Lung (tissue), 11 donors: ENCODE measurements at regions not wholly inside any gene's neighbourhood (a gene's known extent, or its start where the extent isn't known, plus 50 kb on each side); places are given as distances from the start of the nearest gene placed in this dataset.

Source experiments
- ATAC-seq: fragments of 200-7000 bp; cut with Tn5 transposase; one replicate; pipeline ENCODE4 v1.9.1; 2020; ENCODE audit warnings: moderate number of reproducible peaks; ENCODE audit not compliant: insufficient read depth, low FRiP score
- DNase-seq, 3 donors: peaks; one replicate each; pipeline ENCODE4 v3.0.0-alpha.2; 2013 to 2017
- H3K27ac ChIP-seq, 2 donors: one replicate each; pipeline ENCODE4 v1.5.1; 2013; ENCODE audit warnings: mild to moderate bottlenecking in 2 of 2, moderate library complexity in 2 of 2, control low read depth in 1 of 2, inconsistent platforms in 1 of 2, low read depth in 1 of 2, low read length in 1 of 2
- H3K27me3 ChIP-seq, 3 donors: one replicate each; pipeline ENCODE4 v1.5.1; 2013; ENCODE audit warnings: low read length in 2 of 3; ENCODE audit not compliant: control insufficient read depth in 3 of 3, insufficient read depth in 3 of 3
- H3K36me3 ChIP-seq, 4 donors: one replicate each; pipeline ENCODE4 v1.5.1; 2013; ENCODE audit warnings: low read length in 4 of 4, mild to moderate bottlenecking in 1 of 4, moderate library complexity in 1 of 4; ENCODE audit not compliant: control insufficient read depth in 4 of 4, insufficient read depth in 4 of 4
- H3K4me1 ChIP-seq, 5 donors: one replicate each; pipeline ENCODE4 v1.5.1; 2013; ENCODE audit warnings: low read length in 5 of 5, mild to moderate bottlenecking in 2 of 5, moderate library complexity in 1 of 5; ENCODE audit not compliant: control insufficient read depth in 5 of 5, insufficient read depth in 5 of 5
- H3K4me3 ChIP-seq: one replicate; pipeline ENCODE4 v1.5.1; 2013; ENCODE audit warnings: mild to moderate bottlenecking, control low read depth, moderate library complexity
- H3K9ac ChIP-seq, 2 donors: one replicate each; pipeline ENCODE4 v1.5.1; 2013; ENCODE audit warnings: low read length in 2 of 2, control low read depth in 1 of 2; ENCODE audit not compliant: insufficient read depth in 1 of 2
- H3K9me3 ChIP-seq, 4 donors: one replicate each; pipeline ENCODE4 v1.5.1; 2013; ENCODE audit warnings: low read length in 3 of 4, mild to moderate bottlenecking in 1 of 4, moderate library complexity in 1 of 4; ENCODE audit not compliant: control insufficient read depth in 4 of 4, insufficient read depth in 3 of 4
- CTCF ChIP-seq: IDR thresholded peaks from 2 replicates; pipeline ENCODE4 v1.5.1; 2012; ENCODE audit warnings: mild to moderate bottlenecking; ENCODE audit errors: control extremely low read depth, extremely low read depth
- WGBS, 2 donors: extraction: QIAGEN DNeasy Blood & Tissue Kit; methylation state at CpG; one replicate each; pipeline ENCODE4 v1.1.7; 2013; 5-methylcytosine and 5-hydroxymethylcytosine counted together
- donor health status: control.
- donor health status: control.
- donor health status: Bipolar disorder and iron deficiency.
- donor health status: healthy.
- donor health status: DM: yes; HTN: yes; CAD: no.

GRCh38 chr1:4047666-4048065 lies 147.6 kb upstream of the C1orf174 start:
- Histone ChIP-seq H3K4me1 (no peaks in the 10 kb centered on the region), H3K36me3 (no peaks in the 10 kb centered on the region), H3K27ac (no peak overlapping the region), H3K9me3 (peaks cover 0 to 1% (median 0%) of the 10 kb centered on the region in 4 donors), H3K27me3 (peaks cover 0 to 8% (median 0%) of the 10 kb centered on the region in 3 donors), H3K4me3 (no peak overlapping the region), H3K9ac (no peak overlapping the region)
- WGBS, 2 donors, result 76 to 84% methylated on average over 7 of the region's 7 CpGs
- no peak for TF ChIP-seq CTCF
- DNase-seq (no peak), ATAC-seq (no peak)

GRCh38 chr1:4048076-4048475 lies 148.0 kb upstream of the C1orf174 start:
- Histone ChIP-seq H3K27me3 (peaks cover 0 to 8% (median 0%) of the 10 kb centered on the region in 3 donors), H3K27ac (no peak overlapping the region), H3K9me3 (peaks cover 0 to 1% (median 0%) of the 10 kb centered on the region in 4 donors), H3K9ac (no peak overlapping the region), H3K4me1 (no peaks in the 10 kb centered on the region), H3K36me3 (no peaks in the 10 kb centered on the region), H3K4me3 (no peak overlapping the region)
- WGBS, 2 donors, result 75 to 84% methylated on average over 14 of the region's 14 CpGs
- no peak for TF ChIP-seq CTCF
- DNase-seq (no peak), ATAC-seq (no peak)

GRCh38 chr1:4048921-4049320 lies 148.8 kb upstream of the C1orf174 start:
- Histone ChIP-seq H3K4me3 (no peak overlapping the region), H3K4me1 (no peaks in the 10 kb centered on the region), H3K9ac (no peak overlapping the region), H3K27ac (no peak overlapping the region), H3K36me3 (no peaks in the 10 kb centered on the region), H3K9me3 (peaks cover 0 to 1% (median 0%) of the 10 kb centered on the region in 4 donors), H3K27me3 (peaks cover 0 to 8% (median 0%) of the 10 kb centered on the region in 3 donors)
- ATAC-seq (no peak), DNase-seq (no peak)
- WGBS, 2 donors, result 79 to 87% methylated on average over 9 of the region's 9 CpGs
- no peak for TF ChIP-seq CTCF

GRCh38 chr1:4050998-4051397 lies 150.9 kb upstream of the C1orf174 start:
- Histone ChIP-seq H3K9ac (no peak overlapping the region), H3K4me3 (no peak overlapping the region), H3K27me3 (peaks cover 0 to 4% (median 0%) of the 10 kb centered on the region in 3 donors), H3K4me1 (no peaks in the 10 kb centered on the region), H3K27ac (no peak overlapping the region), H3K36me3 (no peaks in the 10 kb centered on the region), H3K9me3 (peaks cover 0 to 4% (median 0%) of the 10 kb centered on the region in 4 donors)
- TF ChIP-seq CTCF, result no peak
- ATAC-seq, result no peak
- 84 to 90% methylated on average over 12 of the region's 12 CpGs for WGBS, 2 donors
- DNase-seq, result no peak
